ENCODE measurements at regions not wholly inside any gene's neighbourhood (a gene's known extent, or its start where the extent isn't known, plus 50 kb on each side); places are given as distances from the start of the nearest gene placed in this dataset.
"Not testable (repeated sequence)": the region's sequence is repeated elsewhere in the genome, so short reads cannot be mapped to it uniquely, and the experiment has no call there.

- peak; percentile 80 for FAIRE-seq
Observed at GRCh38 chr18:961644-962355, 57.1 kb downstream of the ADCYAP1 start.

DNA sequence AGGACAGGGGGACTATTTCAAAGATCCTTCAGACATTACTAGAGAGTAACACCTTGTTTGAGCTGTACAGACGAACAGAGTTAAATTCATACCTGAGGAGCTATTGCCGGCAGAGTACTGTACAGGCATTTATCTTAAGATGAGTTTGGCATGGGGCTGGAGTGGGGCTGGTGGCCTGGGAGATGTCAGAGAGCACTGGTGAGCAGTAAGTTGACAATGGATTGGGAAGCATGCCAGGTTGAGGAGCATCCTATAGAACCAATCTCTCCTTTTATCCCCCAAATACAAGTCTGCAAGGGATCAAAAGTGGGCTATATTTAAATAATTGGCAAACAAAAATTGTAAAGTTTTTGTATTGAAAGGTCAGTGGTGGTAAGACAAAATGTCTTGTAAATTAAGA is 58.6 kb downstream of the ADCYAP1 start:
- no peak for FAIRE-seq

DNA sequence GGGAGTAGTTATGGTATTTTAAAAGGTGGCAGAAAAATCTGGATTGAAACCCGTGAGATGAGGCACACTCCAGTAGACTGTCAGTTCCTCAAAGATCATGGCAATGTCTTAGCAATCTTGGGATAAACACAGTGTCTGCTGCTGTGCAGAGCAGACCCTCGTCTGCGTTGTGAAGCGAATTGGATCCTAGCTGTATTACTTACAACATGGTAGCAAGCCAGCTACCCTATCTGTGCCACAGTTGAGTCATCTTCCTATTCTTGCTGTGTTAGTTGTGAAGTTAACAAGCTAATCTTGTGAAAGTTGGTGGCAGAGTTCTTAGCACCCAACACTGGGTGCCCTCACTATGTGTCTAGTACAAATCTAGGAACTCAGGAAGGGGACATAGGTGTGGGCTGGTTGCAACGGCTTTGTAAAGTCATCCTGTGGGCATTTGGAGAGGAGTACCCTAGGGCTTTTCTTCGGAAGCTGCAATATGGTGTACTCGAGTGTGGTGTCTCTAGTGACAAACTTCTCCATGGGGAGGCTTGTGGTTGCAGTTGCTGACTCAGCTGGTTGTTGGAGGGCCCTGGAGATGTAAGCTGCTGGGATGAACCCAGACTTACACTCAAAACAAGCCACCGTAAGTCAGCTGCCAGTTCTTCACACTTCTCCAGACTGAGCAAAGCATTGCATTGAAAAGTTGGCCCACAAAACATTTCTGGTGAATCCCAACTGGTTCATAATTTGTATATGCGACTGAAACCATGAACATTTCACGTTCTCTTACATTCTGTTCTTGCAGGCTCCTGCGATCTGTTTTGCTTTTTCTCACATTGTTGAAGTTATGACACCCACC is 61.5 kb downstream of the ADCYAP1 start:
- no peak for FAIRE-seq

DNA sequence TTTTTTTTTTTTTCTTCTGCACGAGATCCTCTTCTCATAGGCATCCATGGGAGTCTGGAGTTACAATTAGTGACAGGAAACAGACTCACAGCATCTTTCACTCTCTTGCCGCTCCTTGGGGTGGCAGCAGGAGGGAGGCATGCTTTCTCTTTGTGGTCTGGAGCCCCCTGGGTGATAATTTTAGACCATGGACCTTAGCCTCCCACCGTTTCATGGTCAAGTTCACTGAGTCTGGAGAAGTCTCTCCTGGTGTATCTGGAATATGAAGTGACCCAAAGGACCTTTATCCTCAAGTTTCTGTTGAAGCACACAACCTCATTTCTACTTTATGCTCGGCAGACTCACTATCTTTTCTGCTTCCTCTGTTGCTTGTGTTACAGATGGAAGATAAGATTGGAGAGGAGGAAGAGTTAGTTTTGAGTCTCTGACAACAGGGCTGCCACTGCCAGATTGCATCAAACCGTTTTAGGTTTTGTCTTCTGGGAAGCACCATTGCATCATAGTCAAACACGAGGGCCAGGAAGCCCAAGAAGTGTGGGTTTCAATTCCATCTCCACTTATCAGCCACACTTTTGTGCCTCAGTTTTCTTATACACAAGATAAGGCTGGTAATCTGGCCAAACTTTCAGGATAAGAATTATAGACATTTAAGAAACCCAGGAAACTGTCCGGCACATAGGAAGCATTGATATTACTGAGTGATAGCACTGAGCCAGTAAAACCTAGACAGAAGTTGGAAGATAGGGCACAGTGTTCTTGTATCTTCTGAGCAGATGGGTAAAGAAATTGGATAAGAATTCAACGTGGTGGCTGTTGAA is 62.3 kb downstream of the ADCYAP1 start:
- no peak for FAIRE-seq

DNA sequence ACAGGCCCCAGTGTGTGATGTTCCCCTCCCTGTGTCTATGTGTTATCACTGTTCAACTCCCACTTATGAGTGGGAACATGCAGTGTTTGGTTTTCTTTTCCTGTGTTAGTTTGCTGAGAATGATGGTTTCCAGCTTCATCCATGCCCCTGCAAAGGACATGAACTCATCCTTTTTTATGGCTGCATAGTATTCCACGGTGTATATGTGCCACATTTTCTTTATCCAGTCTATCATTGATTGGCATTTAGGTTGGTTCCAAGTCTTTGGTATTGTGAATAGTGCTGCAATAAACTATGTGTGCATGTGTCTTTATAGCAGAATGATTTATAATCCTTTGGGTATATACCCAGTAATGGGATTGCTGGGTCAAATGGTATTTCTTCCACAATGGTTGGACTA is 64.2 kb downstream of the ADCYAP1 start:
- not testable (repeated sequence) for FAIRE-seq

DNA sequence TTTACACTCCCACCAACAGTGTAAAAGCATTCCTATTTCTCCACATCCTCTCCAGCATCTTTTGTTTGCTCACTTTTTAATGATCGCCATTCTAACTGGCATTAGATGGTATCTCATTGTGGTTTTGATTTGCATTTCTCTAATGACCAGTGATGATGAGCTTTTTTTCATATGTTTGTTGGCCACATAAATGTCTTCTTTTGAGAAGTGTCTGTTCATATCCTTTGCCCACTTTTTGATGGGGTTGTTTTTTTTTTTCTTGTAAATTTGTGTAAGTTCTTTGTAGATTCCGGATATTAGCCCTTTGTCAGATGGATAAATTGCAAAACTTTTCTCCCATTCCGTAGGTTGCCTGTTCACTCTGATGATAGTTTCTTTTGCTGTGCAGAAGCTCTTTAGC is 64.6 kb downstream of the ADCYAP1 start:
- not testable (repeated sequence) for FAIRE-seq

GRCh38 chr18:974606-975005 is 69.9 kb downstream of the ADCYAP1 start:
- not testable (repeated sequence) for FAIRE-seq

DNA sequence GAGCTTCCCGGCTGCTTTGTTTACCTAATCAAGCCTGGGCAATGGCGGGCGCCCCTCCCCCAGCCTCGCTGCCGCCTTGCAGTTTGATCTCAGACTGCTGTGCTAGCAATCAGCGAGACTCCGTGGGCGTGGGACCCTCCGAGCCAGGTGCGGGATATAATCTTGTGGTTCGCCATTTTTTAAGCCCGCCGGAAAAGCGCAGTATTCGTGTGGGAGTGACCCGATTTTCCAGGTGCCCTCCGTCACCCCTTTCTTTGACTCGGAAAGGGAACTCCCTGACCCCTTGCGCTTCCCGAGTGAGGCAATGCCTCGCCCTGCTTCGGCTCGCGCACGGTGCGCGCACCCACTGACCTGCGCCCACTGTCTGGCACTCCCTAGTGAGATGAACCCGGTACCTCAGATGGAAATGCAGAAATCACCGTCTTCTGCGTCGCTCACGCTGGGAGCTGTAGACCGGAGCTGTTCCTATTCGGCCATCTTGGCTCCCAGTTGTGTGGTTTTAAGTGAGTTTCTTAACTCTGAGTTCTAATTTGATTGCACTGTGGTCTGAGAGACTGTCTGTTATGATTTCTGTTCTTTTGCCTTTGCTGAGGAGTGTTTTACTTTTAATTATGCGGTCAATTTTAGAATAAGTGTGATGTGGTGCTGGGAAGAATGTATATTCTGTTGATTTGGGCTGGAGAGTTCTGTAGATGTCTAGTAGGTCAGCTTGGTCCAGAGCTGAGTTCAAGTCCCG is 71.9 kb downstream of the ADCYAP1 start:
- not testable (repeated sequence) for FAIRE-seq

- FAIRE-seq: not testable (repeated sequence)
Observed at GRCh38 chr18:977327-977726, 72.7 kb downstream of the ADCYAP1 start.

GRCh38 chr18:977732-978131 is 73.1 kb downstream of the ADCYAP1 start:
- not testable (repeated sequence) for FAIRE-seq

- FAIRE-seq: no peak
Observed at GRCh38 chr18:980586-980985, 75.9 kb downstream of the ADCYAP1 start.

- no peak for FAIRE-seq
Observed at GRCh38 chr18:984004-984403, 79.3 kb downstream of the ADCYAP1 start.

DNA sequence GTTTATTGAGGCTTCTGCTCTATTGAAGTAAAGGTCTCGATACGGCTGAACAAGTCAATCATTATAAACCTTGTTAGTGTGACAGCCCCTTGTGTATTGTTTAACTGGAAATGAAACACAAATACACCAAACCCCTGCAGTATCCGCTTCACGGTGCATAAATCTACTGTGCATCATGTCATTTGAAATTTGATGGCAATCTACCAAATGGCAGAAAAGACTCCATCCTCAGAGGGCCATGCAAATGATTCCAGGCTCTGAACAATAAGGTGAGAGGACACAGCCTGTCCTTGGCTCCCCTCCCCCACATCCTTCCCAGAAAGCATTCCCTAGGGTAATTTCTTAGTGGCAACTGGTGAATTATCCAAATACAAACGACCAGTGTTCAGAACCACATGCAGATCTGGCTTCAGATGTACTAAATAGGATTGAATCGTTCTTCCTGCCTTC is 80.6 kb downstream of the ADCYAP1 start:
- FAIRE-seq: no peak

- no peak for FAIRE-seq
Observed at GRCh38 chr18:986051-986450, 81.4 kb downstream of the ADCYAP1 start.

DNA sequence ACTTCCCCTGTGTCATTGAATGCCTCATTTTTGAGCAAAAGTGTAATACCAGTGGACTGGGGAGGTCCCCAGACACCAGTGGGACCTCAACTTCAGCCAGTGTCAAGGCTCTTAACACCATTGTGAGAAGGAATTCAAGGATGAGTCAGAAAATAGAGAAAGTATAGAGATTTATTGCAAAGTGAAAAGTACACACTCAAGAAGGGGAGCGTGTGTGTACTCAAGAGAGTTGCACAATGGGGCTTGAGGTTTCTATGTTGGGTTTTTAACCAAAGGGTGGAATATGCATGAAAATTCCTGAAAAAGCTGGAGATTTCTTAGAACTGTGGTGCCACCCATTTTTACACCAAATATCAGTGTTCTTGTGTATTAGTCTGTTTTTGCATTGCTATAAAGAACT is 81.9 kb downstream of the ADCYAP1 start:
- no peak for FAIRE-seq

GRCh38 chr18:987325-988186 is 82.9 kb downstream of the ADCYAP1 start:
- no peak for FAIRE-seq

GRCh38 chr18:989425-989824 is 84.8 kb downstream of the ADCYAP1 start:
- FAIRE-seq: no peak

DNA sequence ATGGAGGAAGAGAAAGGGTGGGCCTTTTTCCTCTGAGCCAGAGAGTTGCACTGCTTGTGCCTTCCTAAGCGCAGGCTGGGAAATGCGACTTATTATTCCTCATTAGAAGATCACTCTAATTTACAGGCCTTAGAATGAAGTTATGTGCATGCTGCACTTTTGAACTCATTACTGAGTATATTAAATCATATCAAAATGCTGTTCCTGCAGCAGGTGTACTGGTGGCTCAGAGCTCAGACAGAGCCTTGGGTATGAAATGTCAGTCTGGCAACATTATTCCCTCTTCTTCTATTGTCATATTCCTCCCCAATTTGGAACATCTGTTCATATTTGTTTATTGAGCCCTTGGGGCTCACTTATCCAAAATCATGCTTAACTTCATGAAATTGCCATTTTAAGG is 85.5 kb downstream of the ADCYAP1 start:
- no peak for FAIRE-seq

GRCh38 chr18:991441-991840 is 86.8 kb downstream of the ADCYAP1 start:
- FAIRE-seq: no peak

- FAIRE-seq: no peak
Observed at GRCh38 chr18:993560-993959, 88.9 kb downstream of the ADCYAP1 start.

GRCh38 chr18:995629-996028 is 91.0 kb downstream of the ADCYAP1 start:
- FAIRE-seq: no peak
